ENCODE measurements at regions not wholly inside any gene's neighbourhood (a gene's known extent, or its start where the extent isn't known, plus 50 kb on each side); places are given as distances from the start of the nearest gene placed in this dataset.

- no peak overlapping the region for H3K27ac ChIP-seq
- no peaks in the 10 kb centered on the region for H3K9me3 ChIP-seq (replicated peaks in 1 of 3)
- no peak overlapping the region for H3K4me3 ChIP-seq
- H3K27me3 ChIP-seq = no peaks in the 10 kb centered on the region
- intact Hi-C loops (cut with DNase I) = no loop called here
- H3K36me3 ChIP-seq (replicated peaks in 1 of 2) = no peaks in the 10 kb centered on the region
- H3K4me1 ChIP-seq (replicated peaks in 1 of 2) = peaks cover 0 to 9% of the 10 kb centered on the region in 2 donors
- DNase-seq = no peak
- WGBS, 4 donors = 82 to 94% (median 90%) methylated on average over 3 to 7 of the region's 7 CpGs
- TF ChIP-seq POLR2A (IDR thresholded peaks at IDR 0.05) = no peak
These were observed 178.8 kb downstream of the DACT1 start for GRCh38 chr14:58816416-58817115.

- Histone ChIP-seq H3K9me3 (replicated peaks in 1 of 3) (no peaks in the 10 kb centered on the region), H3K36me3 (replicated peaks in 1 of 2) (no peaks in the 10 kb centered on the region), H3K4me3 (no peak overlapping the region), H3K27ac (no peak overlapping the region), H3K27me3 (no peaks in the 10 kb centered on the region), H3K4me1 (replicated peaks in 1 of 2) (peaks cover 0 to 9% of the 10 kb centered on the region in 2 donors)
- TF ChIP-seq CTCF (IDR thresholded peaks at IDR 0.05) = no peak
- no peak for TF ChIP-seq POLR2A (IDR thresholded peaks at IDR 0.05)
- intact Hi-C loops (cut with DNase I) = no loop called here
- no peak for DNase-seq
- WGBS, 4 donors = 70 to 85% (median 78%) methylated on average over 1 of the region's 1 CpG
These were observed 180.1 kb downstream of the DACT1 start for GRCh38 chr14:58817846-58818245.

- no peak overlapping the region for H3K4me3 ChIP-seq
- DNase-seq = no peak
These were observed 182.3 kb downstream of the DACT1 start for GRCh38 chr14:58820032-58820431.

GRCh38 chr14:58821421-58821820, 183.7 kb downstream of the DACT1 start:
- TF ChIP-seq POLR2A (IDR thresholded peaks at IDR 0.05) = no peak
- no peak for TF ChIP-seq CTCF (IDR thresholded peaks at IDR 0.05)
- H3K36me3 ChIP-seq (replicated peaks in 1 of 2) = no peaks in the 10 kb centered on the region
- no peak for DNase-seq
- no peaks in the 10 kb centered on the region for H3K9me3 ChIP-seq (replicated peaks in 1 of 3)
- no peaks in the 10 kb centered on the region for H3K4me1 ChIP-seq (replicated peaks in 1 of 2)
- 92 to 98% (median 95%) methylated on average over 3 of the region's 3 CpGs for WGBS, 4 donors
- no peak overlapping the region for H3K4me3 ChIP-seq
- H3K27ac ChIP-seq = no peak overlapping the region
- intact Hi-C loops (cut with DNase I) = no loop called here
- no peaks in the 10 kb centered on the region for H3K27me3 ChIP-seq

More at GRCh38 chr14:58820032-58820431, 182.3 kb downstream of the DACT1 start:
- Histone ChIP-seq H3K4me1 (replicated peaks in 1 of 2) (peaks cover 0 to 6% of the 10 kb centered on the region in 2 donors), H3K27me3 (no peaks in the 10 kb centered on the region), H3K36me3 (replicated peaks in 1 of 2) (no peaks in the 10 kb centered on the region), H3K9me3 (replicated peaks in 1 of 3) (no peaks in the 10 kb centered on the region), H3K27ac (no peak overlapping the region)
- 88 to 97% (median 92%) methylated on average over 4 of the region's 4 CpGs for WGBS, 4 donors
- no peak for TF ChIP-seq CTCF (IDR thresholded peaks at IDR 0.05)
- intact Hi-C loops (cut with DNase I) = no loop called here

- H3K36me3 ChIP-seq (replicated peaks in 1 of 2) = no peaks in the 10 kb centered on the region
- no peaks in the 10 kb centered on the region for H3K4me1 ChIP-seq (replicated peaks in 1 of 2)
- no peaks in the 10 kb centered on the region for H3K27me3 ChIP-seq
- DNase-seq = no peak
- TF ChIP-seq POLR2A (IDR thresholded peaks at IDR 0.05) (no peak), CTCF (IDR thresholded peaks at IDR 0.05) (no peak)
- H3K4me3 ChIP-seq = no peak overlapping the region
- 80 to 94% (median 93%) methylated on average over 2 of the region's 2 CpGs for WGBS, 4 donors
- H3K27ac ChIP-seq = no peak overlapping the region
- H3K9me3 ChIP-seq (replicated peaks in 1 of 3) = no peaks in the 10 kb centered on the region
- intact Hi-C loops (cut with DNase I) = no loop called here
These were observed 185.1 kb downstream of the DACT1 start for GRCh38 chr14:58822856-58823255.

Data from adrenal gland (tissue), 9 donors.